PC-3 (cell line): ENCODE measurements at regions not wholly inside any gene's neighbourhood (a gene's known extent, or its start where the extent isn't known, plus 50 kb on each side); places are given as distances from the start of the nearest gene placed in this dataset.

Source experiments
- EZH2phosphoT487 ChIP-seq: fragments of 300-600 bp; sonication (generic); IDR thresholded peaks from 2 replicates; pipeline ENCODE4 v1.6.1; 2018; ENCODE audit warnings: mild to moderate bottlenecking, antibody characterized with exemption, low read length, borderline replicate concordance
- TF ChIP-seq, protein P1 (sequence below): fragments of 300-600 bp; sonication (generic); conservative IDR thresholded peaks from 2 replicates; pipeline ENCODE4 v1.5.1; 2017; ENCODE audit warnings: antibody characterized with exemption, low read depth, mild to moderate bottlenecking, low read length

GRCh38 chr21:27363719-27364477, 397.0 kb upstream of the ADAMTS5 start:
- TF ChIP-seq, protein P1, sequence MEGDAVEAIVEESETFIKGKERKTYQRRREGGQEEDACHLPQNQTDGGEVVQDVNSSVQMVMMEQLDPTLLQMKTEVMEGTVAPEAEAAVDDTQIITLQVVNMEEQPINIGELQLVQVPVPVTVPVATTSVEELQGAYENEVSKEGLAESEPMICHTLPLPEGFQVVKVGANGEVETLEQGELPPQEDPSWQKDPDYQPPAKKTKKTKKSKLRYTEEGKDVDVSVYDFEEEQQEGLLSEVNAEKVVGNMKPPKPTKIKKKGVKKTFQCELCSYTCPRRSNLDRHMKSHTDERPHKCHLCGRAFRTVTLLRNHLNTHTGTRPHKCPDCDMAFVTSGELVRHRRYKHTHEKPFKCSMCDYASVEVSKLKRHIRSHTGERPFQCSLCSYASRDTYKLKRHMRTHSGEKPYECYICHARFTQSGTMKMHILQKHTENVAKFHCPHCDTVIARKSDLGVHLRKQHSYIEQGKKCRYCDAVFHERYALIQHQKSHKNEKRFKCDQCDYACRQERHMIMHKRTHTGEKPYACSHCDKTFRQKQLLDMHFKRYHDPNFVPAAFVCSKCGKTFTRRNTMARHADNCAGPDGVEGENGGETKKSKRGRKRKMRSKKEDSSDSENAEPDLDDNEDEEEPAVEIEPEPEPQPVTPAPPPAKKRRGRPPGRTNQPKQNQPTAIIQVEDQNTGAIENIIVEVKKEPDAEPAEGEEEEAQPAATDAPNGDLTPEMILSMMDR = no peak
- TF ChIP-seq EZH2phosphoT487 = no peak
